ENCODE measurements at regions not wholly inside any gene's neighbourhood (a gene's known extent, or its start where the extent isn't known, plus 50 kb on each side); places are given as distances from the start of the nearest gene placed in this dataset.
"Not testable (repeated sequence)": the region's sequence is repeated elsewhere in the genome, so short reads cannot be mapped to it uniquely, and the experiment has no call there.

DNA sequence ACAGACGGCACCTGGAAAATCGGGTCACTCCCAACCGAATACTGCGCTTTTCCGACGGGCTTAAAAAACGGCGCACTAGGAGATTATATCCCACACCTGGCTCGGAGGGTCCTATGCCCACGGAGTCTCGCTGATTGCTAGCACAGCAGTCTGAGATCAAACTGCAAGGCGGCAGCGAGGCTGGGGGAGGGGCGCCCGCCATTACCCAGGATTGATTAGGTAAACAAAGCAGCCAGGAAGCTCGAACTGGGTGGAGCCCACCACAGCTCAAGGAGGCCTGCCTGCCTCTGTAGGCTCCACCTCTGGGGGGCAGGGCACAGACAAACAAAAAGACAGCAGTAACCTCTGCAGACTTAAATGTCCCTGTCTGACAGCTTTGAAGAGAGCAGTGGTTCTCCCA lies 64.5 kb downstream of the SLC30A10 start:
- not testable (repeated sequence) for DNase-seq

GRCh38 chr1:219862366-219862765 lies 66.0 kb downstream of the SLC30A10 start:
- DNase-seq = no peak

GRCh38 chr1:219858980-219859379 lies 69.4 kb downstream of the SLC30A10 start:
- DNase-seq = no peak

DNA sequence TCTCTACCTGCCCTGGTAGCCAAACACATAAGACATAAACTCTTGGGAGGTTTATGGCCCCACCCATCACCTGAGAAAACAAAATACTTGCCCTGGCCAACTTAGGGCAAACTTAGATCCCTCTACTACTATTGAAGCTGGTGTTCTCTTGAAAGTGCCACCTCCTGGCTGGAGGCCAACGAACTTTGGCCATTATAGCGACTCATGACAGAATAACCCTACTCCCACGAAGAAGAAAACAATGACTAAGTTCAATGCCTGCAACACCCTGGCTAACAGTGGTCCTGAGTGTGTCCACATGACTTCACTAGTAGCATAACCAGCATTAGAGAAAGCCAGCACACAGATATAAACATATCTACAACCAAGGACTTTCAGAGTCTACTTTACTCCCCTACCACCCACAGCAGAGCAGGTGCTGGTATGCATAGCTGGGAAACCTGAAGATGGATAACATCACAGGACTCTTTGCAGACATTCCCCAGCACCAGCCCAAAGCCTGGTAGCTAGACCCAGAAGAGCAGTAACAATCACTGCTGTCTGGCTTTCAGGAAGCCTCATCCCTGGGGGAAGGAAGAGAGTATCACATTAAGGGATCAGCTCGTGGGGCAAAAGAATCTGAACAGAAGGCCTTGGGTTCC lies 81.0 kb downstream of the SLC30A10 start:
- no peak for DNase-seq

- not testable (repeated sequence) for DNase-seq
Observed at GRCh38 chr1:219839595-219839994, 88.8 kb downstream of the SLC30A10 start.

GRCh38 chr1:219837994-219838294 lies 90.4 kb downstream of the SLC30A10 start:
- DNase-seq = no peak

DNA sequence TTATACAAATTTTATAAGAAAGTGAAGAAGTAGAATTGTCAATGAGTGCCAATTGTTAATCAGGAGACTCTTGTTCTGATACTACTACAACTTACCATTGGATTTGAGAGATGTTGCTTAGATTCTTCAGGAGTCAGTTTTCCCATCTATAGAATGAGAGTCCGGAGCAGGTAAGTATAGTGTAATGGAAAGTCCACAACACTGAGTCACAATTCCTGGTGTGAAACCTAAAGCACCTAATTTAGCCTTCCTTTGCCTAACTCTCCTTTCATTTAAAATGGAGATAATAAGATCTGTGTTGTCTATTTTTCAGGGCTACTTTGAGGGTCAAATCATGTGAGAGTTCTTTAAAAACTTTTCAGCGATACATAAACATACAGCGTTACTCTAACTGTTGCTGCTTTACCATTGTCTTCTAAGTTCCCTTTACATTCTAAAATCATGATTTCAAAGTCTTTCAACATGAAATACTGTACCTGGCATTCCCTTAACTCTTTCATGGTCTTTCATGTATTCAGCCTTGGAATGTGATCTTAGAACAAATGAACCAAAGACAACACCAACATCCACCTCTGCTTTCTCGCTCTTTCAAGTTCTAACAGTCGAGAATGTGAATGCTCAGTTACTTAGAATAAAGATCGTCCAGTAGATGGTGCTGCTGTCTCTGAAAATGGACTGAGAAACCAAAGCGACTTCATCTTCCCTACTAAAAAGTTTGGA lies 90.9 kb downstream of the SLC30A10 start:
- peak in 1 of 2 donors; percentile 74 for DNase-seq

GRCh38 chr1:219834314-219834917 lies 93.9 kb downstream of the SLC30A10 start:
- DNase-seq = no peak

DNA sequence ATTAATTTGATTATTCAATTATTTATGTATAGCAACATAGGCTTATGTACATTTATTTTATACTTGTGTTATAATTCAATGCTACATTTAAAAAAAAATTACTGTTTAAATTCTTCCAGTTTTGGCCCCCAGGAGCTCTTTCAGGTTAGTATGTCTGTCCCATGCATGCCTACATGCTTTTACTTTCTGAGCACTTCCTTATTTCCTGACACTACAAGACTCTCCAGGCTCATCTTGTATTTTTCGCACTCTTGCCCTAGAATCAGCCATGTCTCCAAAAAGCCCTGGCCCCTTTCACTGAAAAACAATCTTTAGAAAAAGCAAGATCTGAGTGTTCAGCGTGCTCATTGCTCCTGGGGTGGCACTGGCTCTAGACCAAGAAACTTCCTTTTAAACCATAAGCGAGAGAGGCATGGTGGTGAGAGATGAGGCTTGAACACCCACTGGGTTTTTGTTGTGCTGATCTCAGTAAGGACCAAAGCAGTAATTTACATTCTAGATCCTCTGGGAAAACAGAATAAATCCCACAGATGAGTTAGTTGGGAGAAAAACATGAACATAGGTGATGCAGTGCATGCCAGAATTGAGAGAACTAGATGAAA lies 95.0 kb downstream of the SLC30A10 start:
- DNase-seq = no peak

- no peak for DNase-seq
Observed at GRCh38 chr1:219826290-219826689, 102.1 kb downstream of the SLC30A10 start.

GRCh38 chr1:219825355-219825754 lies 103.0 kb downstream of the SLC30A10 start:
- DNase-seq = no peak

DNA sequence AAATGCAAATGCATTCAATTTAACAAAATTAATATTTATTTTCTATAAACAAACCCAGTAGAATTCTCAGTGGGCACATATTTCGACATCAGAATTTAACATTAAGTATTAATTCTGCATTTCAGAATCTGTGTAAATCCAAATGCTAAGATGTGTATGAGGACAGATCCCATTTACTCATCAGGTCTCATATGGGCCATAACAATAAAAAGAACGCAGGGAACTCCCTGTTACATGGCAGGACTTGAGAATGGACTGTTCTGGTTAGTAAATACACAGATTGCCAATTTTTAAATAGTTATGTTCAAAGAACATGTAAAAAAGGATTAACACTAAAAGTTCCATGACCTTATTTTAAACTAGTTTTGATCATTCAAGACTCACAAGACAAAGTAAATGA lies 104.0 kb downstream of the SLC30A10 start:
- no peak for DNase-seq

DNA sequence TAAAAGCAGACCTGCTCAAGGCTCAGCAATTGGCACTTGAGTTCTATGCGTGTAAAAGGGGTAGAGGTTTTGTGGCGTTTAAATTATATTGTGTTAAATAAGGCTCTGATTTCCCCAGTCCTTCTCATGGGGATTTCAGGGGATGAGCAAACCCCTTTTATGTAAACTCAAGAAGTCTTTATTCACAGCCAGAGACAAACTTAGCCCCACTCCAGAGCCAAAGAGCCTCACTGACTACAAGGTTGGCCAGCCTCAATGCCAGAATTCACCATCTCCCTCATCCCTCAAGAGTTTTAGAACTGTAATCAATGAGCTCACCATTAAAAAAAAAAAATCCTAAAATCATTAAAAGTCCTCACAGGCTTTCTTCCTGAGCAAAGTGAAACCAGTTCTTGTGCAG lies 107.8 kb downstream of the SLC30A10 start:
- no peak for DNase-seq

DNA sequence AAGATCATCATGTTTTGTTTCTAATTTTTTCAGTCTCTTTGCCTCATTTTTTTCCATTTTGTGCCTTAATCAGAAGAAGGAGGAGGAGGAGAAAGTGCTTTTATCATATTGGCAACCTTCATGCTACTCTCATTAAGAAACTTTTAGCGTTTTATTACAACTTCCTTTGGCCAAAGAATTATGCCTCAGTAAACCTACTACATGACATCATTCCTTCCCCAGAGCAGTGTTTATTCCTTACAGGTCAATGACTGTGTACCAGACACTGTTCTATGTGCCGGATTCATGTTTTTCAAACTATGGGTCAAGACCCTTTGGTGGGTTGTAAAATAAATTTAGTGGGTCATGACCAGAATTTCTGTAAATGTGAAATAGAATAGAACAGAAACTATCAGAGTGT lies 110.4 kb downstream of the SLC30A10 start:
- DNase-seq = no peak

DNA sequence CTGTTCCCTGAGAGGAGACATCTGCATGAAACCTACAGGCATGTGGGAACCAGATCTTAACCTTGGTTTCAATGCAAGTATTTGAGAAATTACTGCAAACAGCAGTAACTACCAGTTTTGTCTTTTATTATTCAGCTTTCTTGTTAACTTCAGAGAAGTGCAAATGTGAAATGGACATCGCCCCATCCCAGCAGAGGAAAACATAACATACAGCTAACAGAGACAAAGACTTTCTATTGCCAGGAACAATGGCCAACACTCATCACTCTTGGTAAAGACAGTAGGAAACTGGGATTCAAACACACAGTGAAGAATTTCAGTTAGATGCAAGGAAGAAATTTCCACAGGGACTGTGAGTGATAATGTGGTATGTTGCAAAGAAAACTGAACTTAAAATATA lies 115.1 kb downstream of the SLC30A10 start:
- DNase-seq = no peak

- peak; percentile 27 to 80 for DNase-seq
Observed at GRCh38 chr1:219812491-219813203, 115.7 kb downstream of the SLC30A10 start.

- DNase-seq = no peak
Observed at GRCh38 chr1:219812086-219812485, 116.3 kb downstream of the SLC30A10 start.

DNA sequence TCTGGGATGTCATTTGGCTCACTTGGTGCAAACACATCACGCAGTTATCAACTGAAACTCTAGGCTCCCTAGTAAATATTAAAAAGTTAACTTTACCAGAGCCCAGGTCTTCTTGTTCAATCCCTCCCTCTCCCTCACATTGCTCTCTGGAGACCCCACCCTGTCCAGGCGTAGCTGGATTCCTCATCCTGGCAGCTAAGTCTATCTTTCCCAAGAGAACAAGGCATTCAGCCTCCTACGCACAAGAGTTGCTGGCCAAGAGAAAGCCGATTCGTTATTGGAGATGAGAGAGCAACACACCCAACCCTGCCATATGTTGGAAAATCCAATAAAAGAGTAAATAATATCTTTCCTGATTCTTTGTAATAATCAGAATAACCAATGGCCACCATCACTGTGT lies 117.9 kb downstream of the SLC30A10 start:
- no peak for DNase-seq

- no peak for DNase-seq
Observed at GRCh38 chr1:219808790-219809189, 119.6 kb downstream of the SLC30A10 start.

GRCh38 chr1:219806642-219807041 lies 121.7 kb downstream of the SLC30A10 start:
- DNase-seq = no peak

- DNase-seq = no peak
Observed at GRCh38 chr1:219806020-219806419, 122.3 kb downstream of the SLC30A10 start.

- DNase-seq = no peak
Observed at GRCh38 chr1:219805191-219805590, 123.2 kb downstream of the SLC30A10 start.

DNA sequence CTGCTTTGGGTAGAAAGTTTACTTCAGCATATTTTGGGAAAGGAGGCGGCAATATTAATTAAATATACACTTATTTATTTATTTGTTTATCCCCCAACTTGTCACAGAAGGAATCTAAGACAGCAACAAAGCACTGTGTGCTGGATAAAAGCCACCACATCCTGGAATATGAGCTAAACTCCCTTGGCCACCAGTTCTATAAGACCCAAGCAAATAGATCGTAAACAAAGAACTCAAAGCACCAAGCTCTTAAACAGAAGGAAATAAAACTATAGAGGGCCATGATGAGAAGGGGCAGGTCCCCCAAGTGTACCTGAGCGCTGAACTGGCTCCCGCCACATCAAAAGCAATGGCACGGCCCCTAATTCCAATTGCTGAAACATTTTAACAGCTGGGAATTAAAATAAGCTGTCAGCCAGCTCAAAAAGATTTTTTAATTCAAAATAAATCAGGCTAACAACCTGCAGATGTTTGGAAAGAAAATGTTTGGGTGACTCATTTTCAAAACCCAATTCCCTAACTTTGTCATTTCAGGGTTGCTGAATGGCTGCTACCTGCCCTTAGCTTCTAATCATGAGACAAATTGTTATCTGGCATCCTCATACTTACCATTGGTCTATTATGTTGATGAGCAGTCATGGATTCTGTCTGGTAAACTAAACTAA lies 127.1 kb downstream of the SLC30A10 start:
- DNase-seq = no peak
